ENCODE measurements at regions not wholly inside any gene's neighbourhood (a gene's known extent, or its start where the extent isn't known, plus 50 kb on each side); places are given as distances from the start of the nearest gene placed in this dataset.

GRCh38 chr18:55073834-55074233 lies 114.6 kb upstream of the CCDC68 start:
- TF ChIP-seq CTCF (IDR thresholded peaks at IDR 0.05) (no peak), POLR2A (IDR thresholded peaks at IDR 0.05) (no peak)

All from right lobe of liver (tissue), 4 donors.